ENCODE measurements at regions not wholly inside any gene's neighbourhood (a gene's known extent, or its start where the extent isn't known, plus 50 kb on each side); places are given as distances from the start of the nearest gene placed in this dataset.

- Histone ChIP-seq H4K20me1 (replicated peaks; ENCODE audit: control insufficient read depth, extremely low read depth, insufficient read depth, low read length) (no peaks in the 10 kb centered on the region), H3K36me3 (ENCODE audit: control insufficient read depth in 2 of 2, extremely low read depth in 1 of 2, insufficient read depth in 2 of 2, low read length in 2 of 2) (no peaks in the 10 kb centered on the region), H3K9me1 (replicated peaks; ENCODE audit: control insufficient read depth, extremely low read depth, insufficient read depth, low read length) (no peaks in the 10 kb centered on the region), H3K4me3 (replicated peaks in 1 of 3; ENCODE audit: insufficient read depth in 1 of 3, low read depth in 1 of 3, low read length in 3 of 3) (no peak overlapping the region), H2AFZ (ENCODE audit: low read depth, low read length) (no peak overlapping the region), H3K27me3 (ENCODE audit: control insufficient read depth in 2 of 2, insufficient read depth in 2 of 2, low read length in 2 of 2) (no peaks in the 10 kb centered on the region), H3K9ac (replicated peaks; ENCODE audit: extremely low read depth, insufficient read depth, low read length) (no peak overlapping the region), H3K4me2 (ENCODE audit: insufficient read depth, low read length) (no peak overlapping the region), H3K4me1 (ENCODE audit: control insufficient read depth, extremely low read depth, insufficient read depth, low read length) (no peaks in the 10 kb centered on the region), H3K27ac (ENCODE audit: insufficient read depth, low read depth, low read length) (no peak overlapping the region), H3K79me2 (ENCODE audit: control insufficient read depth, insufficient read depth, low read length) (no peaks in the 10 kb centered on the region), H3K9me3 (replicated peaks; ENCODE audit: control insufficient read depth, insufficient read depth, low read length) (no peaks in the 10 kb centered on the region)
- TF ChIP-seq JUN (IDR thresholded peaks at IDR 0.05; ENCODE audit: borderline replicate concordance, insufficient read depth, insufficient read length, low read depth) (no peak), MAX (IDR thresholded peaks at IDR 0.05; ENCODE audit: insufficient read depth, insufficient read length) (no peak), EZH2 (IDR thresholded peaks at IDR 0.05; ENCODE audit: borderline replicate concordance, low read depth, low read length, severe bottlenecking) (no peak), FOS (IDR thresholded peaks at IDR 0.05; ENCODE audit: borderline replicate concordance, insufficient read depth, low read length) (no peak), POLR2AphosphoS5 (IDR thresholded peaks at IDR 0.05; ENCODE audit: insufficient read depth, low read depth, low read length) (no peak), POLR2A (IDR thresholded peaks at IDR 0.05; ENCODE audit: low read depth, low read length) (no peak), MYC (IDR thresholded peaks at IDR 0.05; ENCODE audit: low read depth, low read length) (no peak)
- intact Hi-C loops (cut with micrococcal nuclease) = no loop called here
- dilution Hi-C loops (cut with MboI; ENCODE audit: extremely low pct_ligation_motif_present, low sequenced_read_pairs) = no loop called here
- no TSS peak for BruUV-seq (replicated peaks)
- POLR2A ChIA-PET = no interaction called here
- FAIRE-seq (no peak), DNase-seq (ENCODE audit: low read depth, low spot score) (no peak)
- CTCF ChIA-PET = no interaction called here
Observed at GRCh38 chr5:42309865-42310264, 113.4 kb upstream of the GHR start.

GRCh38 chr5:42315214-42315613 is 108.0 kb upstream of the GHR start:
- dilution Hi-C loops (cut with MboI; ENCODE audit: extremely low pct_ligation_motif_present, low sequenced_read_pairs) (no loop called here), intact Hi-C loops (cut with micrococcal nuclease) (no loop called here)
- Histone ChIP-seq H3K4me2 (ENCODE audit: insufficient read depth, low read length) (no peak overlapping the region), H3K4me1 (ENCODE audit: control insufficient read depth, extremely low read depth, insufficient read depth, low read length) (no peaks in the 10 kb centered on the region), H2AFZ (ENCODE audit: low read depth, low read length) (no peak overlapping the region), H3K9ac (replicated peaks; ENCODE audit: extremely low read depth, insufficient read depth, low read length) (no peak overlapping the region), H3K27me3 (ENCODE audit: control insufficient read depth in 2 of 2, insufficient read depth in 2 of 2, low read length in 2 of 2) (no peaks in the 10 kb centered on the region), H3K9me3 (replicated peaks; ENCODE audit: control insufficient read depth, insufficient read depth, low read length) (no peaks in the 10 kb centered on the region), H3K79me2 (ENCODE audit: control insufficient read depth, insufficient read depth, low read length) (no peaks in the 10 kb centered on the region), H3K27ac (ENCODE audit: insufficient read depth, low read depth, low read length) (no peak overlapping the region), H4K20me1 (replicated peaks; ENCODE audit: control insufficient read depth, extremely low read depth, insufficient read depth, low read length) (no peaks in the 10 kb centered on the region), H3K4me3 (replicated peaks in 1 of 3; ENCODE audit: insufficient read depth in 1 of 3, low read depth in 1 of 3, low read length in 3 of 3) (no peak overlapping the region), H3K9me1 (replicated peaks; ENCODE audit: control insufficient read depth, extremely low read depth, insufficient read depth, low read length) (no peaks in the 10 kb centered on the region), H3K36me3 (ENCODE audit: control insufficient read depth in 2 of 2, extremely low read depth in 1 of 2, insufficient read depth in 2 of 2, low read length in 2 of 2) (no peaks in the 10 kb centered on the region)
- DNase-seq (ENCODE audit: low read depth, low spot score) (no peak), FAIRE-seq (no peak)
- no TSS peak for BruUV-seq (replicated peaks)
- CTCF ChIA-PET = no interaction called here
- TF ChIP-seq GATA2 (IDR thresholded peaks at IDR 0.05; ENCODE audit: insufficient read depth, insufficient read length, low read depth, low read length) (no peak), EZH2 (IDR thresholded peaks at IDR 0.05; ENCODE audit: borderline replicate concordance, low read depth, low read length, severe bottlenecking) (no peak), POLR2AphosphoS5 (IDR thresholded peaks at IDR 0.05; ENCODE audit: insufficient read depth, low read depth, low read length) (no peak), FOS (IDR thresholded peaks at IDR 0.05; ENCODE audit: borderline replicate concordance, insufficient read depth, low read length) (no peak), JUN (IDR thresholded peaks at IDR 0.05; ENCODE audit: borderline replicate concordance, insufficient read depth, insufficient read length, low read depth) (no peak), CTCF (IDR thresholded peaks at IDR 0.05; ENCODE audit: extremely low read depth in 1 of 2, insufficient read depth in 1 of 2, low read depth in 1 of 2, low read length in 2 of 2) (no peak), MYC (IDR thresholded peaks at IDR 0.05; ENCODE audit: low read depth, low read length) (no peak), POLR2A (IDR thresholded peaks at IDR 0.05; ENCODE audit: low read depth, low read length) (no peak), MAX (IDR thresholded peaks at IDR 0.05; ENCODE audit: insufficient read depth, insufficient read length) (no peak)
- POLR2A ChIA-PET = no interaction called here

All from endothelial cell of umbilical vein (primary cell).